K562 (cell line): ENCODE measurements at regions not wholly inside any gene's neighbourhood (a gene's known extent, or its start where the extent isn't known, plus 50 kb on each side); places are given as distances from the start of the nearest gene placed in this dataset.

Experiments used
- ATAC-seq: fragments of 200-7000 bp; cut with Tn5 transposase; 3 replicates; pipeline ENCODE4 v1.9.1; 2020; ENCODE audit warnings: moderate library complexity
- BruUV-seq: library from RNA; stranded (reverse); fragments of 400-500 nt; replicated peaks from 2 replicates; lab custom pipeline; 2021; lab: Mats Ljungman, UMichigan
- CTCF ChIA-PET: fragments of 300-600 bp; formaldehyde crosslinking; extraction: SDS; loops from one replicate; lab custom pipeline; 2021; ENCODE audit warnings: low intra/inter-chr PET ratio; lab: Yijun Ruan, JAX
- POLR2A ChIA-PET: fragments of 300-600, 350-650 bp; sonication (Branson Sonifier 250); formaldehyde crosslinking; extraction: SDS; loops from one replicate; lab custom pipeline; 2021; ENCODE audit warnings: antibody characterized with exemption, inconsistent platforms; lab: Yijun Ruan, JAX
- DNase-seq, 4 experiments: peaks; one replicate each; pipeline versions ENCODE4 v3.0.0 to v3.0.0-alpha.2; 2011 to 2018; ENCODE audit warnings: low spot score in 3 of 4, mixed read lengths in 3 of 4; ENCODE audit errors: extremely low read depth in 1 of 4
- FAIRE-seq: peaks from 2 replicates; lab custom pipeline; 2011; peaks lifted over from hg19 to GRCh38; lab: Jason Lieb, UNC
- H2AFZ ChIP-seq: 2 replicates; pipeline ENCODE4 v1.6.0; 2011; ENCODE audit warnings: low read depth, low read length, control low read depth, inconsistent platforms
- H3K27ac ChIP-seq: fragments of 200-600 bp; 3 replicates; pipeline ENCODE4 v1.8.0; 2011; ENCODE audit warnings: low read depth, mild to moderate bottlenecking, control low read depth, inconsistent platforms, low read length, moderate library complexity, mixed read lengths; ENCODE audit errors: extremely low read depth
- H3K27me3 ChIP-seq, 2 experiments: fragments of 300-600 bp in 1 of 2; 2 replicates in 1 of 2; 3 replicates in 1 of 2; pipeline versions ENCODE4 v1.6.0 to v1.8.0; 2011; ENCODE audit warnings: inconsistent platforms in 2 of 2, low read length in 2 of 2, mild to moderate bottlenecking in 1 of 2, mixed read lengths in 1 of 2, moderate library complexity in 1 of 2; ENCODE audit not compliant: control insufficient read depth in 2 of 2, insufficient read depth in 2 of 2
- H3K36me3 ChIP-seq: fragments of 300-600 bp; 3 replicates; pipeline ENCODE4 v1.8.0; 2011; ENCODE audit warnings: mild to moderate bottlenecking, low read length, inconsistent platforms; ENCODE audit not compliant: control insufficient read depth, insufficient read depth
- H3K4me1 ChIP-seq, 2 experiments: fragments of 200-600 bp in 1 of 2; replicated peaks in 1 of 2; 2 replicates in 1 of 2; 3 replicates in 1 of 2; pipeline versions ENCODE4 v1.5.1 to v1.8.0; 2011; ENCODE audit warnings: inconsistent platforms in 2 of 2, low read length in 2 of 2, mild to moderate bottlenecking in 1 of 2, mixed read lengths in 1 of 2, moderate library complexity in 1 of 2; ENCODE audit not compliant: control insufficient read depth in 2 of 2, insufficient read depth in 2 of 2
- H3K4me2 ChIP-seq: 2 replicates; pipeline ENCODE4 v1.6.1; 2011; ENCODE audit warnings: low read length, control low read depth, inconsistent platforms, mixed read lengths; ENCODE audit not compliant: insufficient read depth
- H3K4me3 ChIP-seq: fragments of 200-600 bp; sonication (generic), shearing (Covaris generic); 2 replicates; pipeline ENCODE4 v1.5.1; 2016; ENCODE audit warnings: control low read depth, inconsistent platforms
- H3K79me2 ChIP-seq: fragments of 200-600 bp; 3 replicates; pipeline ENCODE4 v1.8.0; 2011; ENCODE audit warnings: low read length, inconsistent platforms; ENCODE audit not compliant: control insufficient read depth, insufficient read depth
- H3K9ac ChIP-seq, 2 experiments: 2 replicates each; pipeline versions ENCODE4 v1.6.0 to v1.6.1; 2011; ENCODE audit warnings: low read depth in 2 of 2, low read length in 2 of 2, control low read depth in 1 of 2, inconsistent platforms in 1 of 2, mild to moderate bottlenecking in 1 of 2, mixed read lengths in 1 of 2; ENCODE audit not compliant: insufficient read depth in 1 of 2
- H3K9me1 ChIP-seq: one replicate; pipeline ENCODE4 v1.6.0; 2011; ENCODE audit warnings: inconsistent platforms, mild to moderate bottlenecking, low read length, moderate library complexity; ENCODE audit not compliant: control insufficient read depth, insufficient read depth
- H3K9me3 ChIP-seq: replicated peaks from 2 replicates; pipeline ENCODE4 v1.5.1; 2011; ENCODE audit warnings: low read depth, low read length, inconsistent platforms; ENCODE audit not compliant: control insufficient read depth, insufficient read depth
- H4K20me1 ChIP-seq: replicated peaks from 2 replicates; pipeline ENCODE4 v1.6.1; 2011; ENCODE audit warnings: low read length, inconsistent platforms, mixed read lengths; ENCODE audit not compliant: control insufficient read depth, insufficient read depth
- CAMTA2 ChIP-seq: fragments of 250-450 bp; sonication (Bioruptor Pico); conservative IDR thresholded peaks from 2 replicates; pipeline ENCODE4 v1.5.1; 2022
- CEBPB ChIP-seq: fragments of 450-650 bp; IDR thresholded peaks from 2 replicates; pipeline ENCODE4 v1.6.1; 2016; ENCODE audit warnings: missing genetic modification characterization, missing compliant biosample characterization
- CHD2 ChIP-seq: IDR thresholded peaks from 2 replicates; pipeline ENCODE4 v1.6.1; 2011; ENCODE audit warnings: low read depth, low read length
- CREB1 ChIP-seq, 2 experiments: sonication (generic) in 1 of 2; formaldehyde crosslinking in 1 of 2; IDR thresholded peaks; 2 replicates each; pipeline versions ENCODE4 v1.6.1 to v1.8.0; 2012 to 2022; ENCODE audit warnings: inconsistent platforms in 1 of 2, mild to moderate bottlenecking in 1 of 2, missing genetic modification reagents in 1 of 2, moderate library complexity in 1 of 2
- DPF2 ChIP-seq: fragments of 450-650 bp; IDR thresholded peaks from 2 replicates; pipeline ENCODE4 v1.6.1; 2016
- EP400 ChIP-seq: fragments of 450-650 bp; IDR thresholded peaks from 2 replicates; pipeline ENCODE4 v1.6.1; 2017; ENCODE audit warnings: antibody characterized with exemption, mild to moderate bottlenecking, moderate library complexity
- ETV6 ChIP-seq, 3 experiments: fragments of 150-350 bp in 1 of 3; sonication (generic) in 1 of 3; formaldehyde crosslinking in 1 of 3; IDR thresholded peaks; 2 replicates each; pipeline versions ENCODE4 v1.6.1 to v1.8.0; 2014 to 2022; ENCODE audit warnings: borderline replicate concordance in 2 of 3, low read depth in 2 of 3, antibody characterized with exemption in 1 of 3, low read length in 1 of 3, mild to moderate bottlenecking in 1 of 3, missing genetic modification reagents in 1 of 3
- KAT2B ChIP-seq: IDR thresholded peaks from one replicate; pipeline ENCODE4 v1.6.1; 2012; ENCODE audit warnings: low read depth, mild to moderate bottlenecking, control low read depth, inconsistent platforms, low read length, moderate library complexity
- NBN ChIP-seq: fragments of 450-650 bp; IDR thresholded peaks from 2 replicates; pipeline ENCODE4 v1.6.1; 2016; ENCODE audit warnings: low read depth, mild to moderate bottlenecking
- PHF20 ChIP-seq: fragments of 450-650 bp; IDR thresholded peaks from 2 replicates; pipeline ENCODE4 v1.6.1; 2018; ENCODE audit not compliant: partially characterized antibody
- PHTF2 ChIP-seq: fragments of 250-450 bp; sonication (Bioruptor Pico); IDR thresholded peaks from 2 replicates; pipeline ENCODE4 v1.5.0; 2021; ENCODE audit warnings: mild to moderate bottlenecking
- RFX7 ChIP-seq: fragments of 250-450 bp; sonication (Bioruptor Pico); IDR thresholded peaks from 2 replicates; pipeline ENCODE4 v1.5.1; 2021; ENCODE audit warnings: mild to moderate bottlenecking
- SETDB1 ChIP-seq: IDR thresholded peaks from one replicate; pipeline ENCODE4 v1.6.1; 2012; ENCODE audit warnings: low read length, control low read depth, inconsistent platforms
- ZFP36 ChIP-seq: fragments of 150-350 bp; IDR thresholded peaks from 2 replicates; pipeline ENCODE4 v1.6.1; 2018; ENCODE audit warnings: low read length, low read depth; ENCODE audit not compliant: partially characterized antibody
- WGBS: fragments of 100-300 bp; shearing (Covaris generic); methylation state at CpG from one replicate; pipeline ENCODE4 v1.1.6; 2016; ENCODE audit warnings: low coverage, mixed read lengths; ENCODE audit not compliant: insufficient coverage; ENCODE audit errors: missing lambda C conversion rate; 5-methylcytosine and 5-hydroxymethylcytosine counted together
- in situ Hi-C: fragments of 300-500 bp; cut with MboI; formaldehyde crosslinking; loops from 4 replicates; pipeline ENCODE4 v1.15.0; 2018; ENCODE audit warnings: inconsistent platforms, mixed read lengths
- intact Hi-C: fragments of 100-400 bp; cut with micrococcal nuclease; formaldehyde crosslinking; loops from 2 replicates; pipeline ENCODE4 v1.14.2; 2022
- TF ChIP-seq, protein P1 (sequence below): fragments of 450-650 bp; conservative IDR thresholded peaks from 2 replicates; pipeline ENCODE4 v1.6.1; 2016; ENCODE audit warnings: missing genetic modification characterization, low read depth, mild to moderate bottlenecking, missing compliant biosample characterization, moderate library complexity
- TF ChIP-seq, protein P2 (sequence below): fragments of 250-450 bp; sonication (Bioruptor Pico); IDR thresholded peaks from 2 replicates; pipeline ENCODE4 v1.4.0; 2020; ENCODE audit warnings: mild to moderate bottlenecking, moderate library complexity
- TF ChIP-seq, protein P3 (sequence below): fragments of 250-450 bp; sonication (Bioruptor Pico); IDR thresholded peaks from 2 replicates; pipeline ENCODE4 v1.4.0; 2020; ENCODE audit warnings: mild to moderate bottlenecking, moderate library complexity
- TF ChIP-seq, protein P4 (sequence below): sonication (generic); formaldehyde crosslinking; IDR thresholded peaks from 2 replicates; pipeline ENCODE4 v1.8.0; 2022; ENCODE audit warnings: missing genetic modification reagents, mild to moderate bottlenecking, moderate library complexity, borderline replicate concordance

DNA sequence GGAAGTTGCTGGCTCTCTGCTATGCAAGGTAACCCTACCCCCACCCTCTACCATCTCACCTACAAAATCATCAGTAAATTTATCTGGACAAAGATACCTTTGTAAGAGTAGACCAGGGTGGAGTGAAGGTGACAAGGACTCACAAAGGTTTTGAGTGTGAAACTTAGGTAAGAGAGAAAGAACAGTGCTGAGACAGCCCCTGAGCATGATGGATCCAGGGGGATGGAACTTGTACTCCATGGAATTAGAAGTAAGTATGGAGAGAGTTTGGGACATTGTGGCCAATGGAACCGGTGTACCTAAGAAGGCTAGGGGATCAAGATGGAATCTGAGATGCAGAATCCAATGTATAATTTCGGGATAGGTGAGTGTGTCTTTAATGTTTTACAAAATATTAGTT is 153.0 kb upstream of the NSMCE3 start:
- in situ Hi-C loops (no loop called here), intact Hi-C loops (no loop called here)
- Histone ChIP-seq H3K4me1 (no peaks in the 10 kb centered on the region), H3K9me1 (no peaks in the 10 kb centered on the region), H3K4me2 (no peak overlapping the region), H2AFZ (no peak overlapping the region), H3K4me3 (no peak overlapping the region), H3K27me3 (peaks cover 0 to 2% of the 10 kb centered on the region in 2 experiments; a peak in 3 of 5 replicates), H3K79me2 (no peaks in the 10 kb centered on the region), H3K36me3 (no peaks in the 10 kb centered on the region), H3K27ac (no peak overlapping the region), H4K20me1 (no peaks in the 10 kb centered on the region), H3K9me3 (no peaks in the 10 kb centered on the region), H3K9ac (no peak overlapping the region)
- ChIA-PET CTCF (no interaction called here), POLR2A (no interaction called here)
- no peak for FAIRE-seq
- BruUV-seq = no TSS peak
- ATAC-seq = no peak
- no peak for DNase-seq
- 5% methylated on average over 2 of the region's 2 CpGs for WGBS
- TF ChIP-seq RFX7 (CRISPR knock-in tag) = no peak
- TF ChIP-seq KAT2B = no peak
- no peak for TF ChIP-seq DPF2
- no peak for TF ChIP-seq ZFP36
- TF ChIP-seq, protein P1, sequence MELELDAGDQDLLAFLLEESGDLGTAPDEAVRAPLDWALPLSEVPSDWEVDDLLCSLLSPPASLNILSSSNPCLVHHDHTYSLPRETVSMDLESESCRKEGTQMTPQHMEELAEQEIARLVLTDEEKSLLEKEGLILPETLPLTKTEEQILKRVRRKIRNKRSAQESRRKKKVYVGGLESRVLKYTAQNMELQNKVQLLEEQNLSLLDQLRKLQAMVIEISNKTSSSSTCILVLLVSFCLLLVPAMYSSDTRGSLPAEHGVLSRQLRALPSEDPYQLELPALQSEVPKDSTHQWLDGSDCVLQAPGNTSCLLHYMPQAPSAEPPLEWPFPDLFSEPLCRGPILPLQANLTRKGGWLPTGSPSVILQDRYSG (tag) = no peak
- TF ChIP-seq CAMTA2 = no peak
- TF ChIP-seq, protein P2, sequence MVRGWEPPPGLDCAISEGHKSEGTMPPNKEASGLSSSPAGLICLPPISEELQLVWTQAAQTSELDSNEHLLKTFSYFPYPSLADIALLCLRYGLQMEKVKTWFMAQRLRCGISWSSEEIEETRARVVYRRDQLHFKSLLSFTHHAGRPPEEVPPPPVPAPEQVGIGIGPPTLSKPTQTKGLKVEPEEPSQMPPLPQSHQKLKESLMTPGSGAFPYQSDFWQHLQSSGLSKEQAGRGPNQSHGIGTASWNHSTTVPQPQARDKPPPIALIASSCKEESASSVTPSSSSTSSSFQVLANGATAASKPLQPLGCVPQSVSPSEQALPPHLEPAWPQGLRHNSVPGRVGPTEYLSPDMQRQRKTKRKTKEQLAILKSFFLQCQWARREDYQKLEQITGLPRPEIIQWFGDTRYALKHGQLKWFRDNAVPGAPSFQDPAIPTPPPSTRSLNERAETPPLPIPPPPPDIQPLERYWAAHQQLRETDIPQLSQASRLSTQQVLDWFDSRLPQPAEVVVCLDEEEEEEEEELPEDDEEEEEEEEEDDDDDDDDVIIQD (CRISPR knock-in tag) = no peak
- TF ChIP-seq CREB1 (IDR thresholded peaks at IDR 0.05) = no peak
- TF ChIP-seq CREB1 (CRISPR knock-in tag; IDR thresholded peaks at IDR 0.05) = no peak
- no peak for TF ChIP-seq NBN
- TF ChIP-seq PHF20 = no peak
- no peak for TF ChIP-seq CHD2
- TF ChIP-seq, protein P3, sequence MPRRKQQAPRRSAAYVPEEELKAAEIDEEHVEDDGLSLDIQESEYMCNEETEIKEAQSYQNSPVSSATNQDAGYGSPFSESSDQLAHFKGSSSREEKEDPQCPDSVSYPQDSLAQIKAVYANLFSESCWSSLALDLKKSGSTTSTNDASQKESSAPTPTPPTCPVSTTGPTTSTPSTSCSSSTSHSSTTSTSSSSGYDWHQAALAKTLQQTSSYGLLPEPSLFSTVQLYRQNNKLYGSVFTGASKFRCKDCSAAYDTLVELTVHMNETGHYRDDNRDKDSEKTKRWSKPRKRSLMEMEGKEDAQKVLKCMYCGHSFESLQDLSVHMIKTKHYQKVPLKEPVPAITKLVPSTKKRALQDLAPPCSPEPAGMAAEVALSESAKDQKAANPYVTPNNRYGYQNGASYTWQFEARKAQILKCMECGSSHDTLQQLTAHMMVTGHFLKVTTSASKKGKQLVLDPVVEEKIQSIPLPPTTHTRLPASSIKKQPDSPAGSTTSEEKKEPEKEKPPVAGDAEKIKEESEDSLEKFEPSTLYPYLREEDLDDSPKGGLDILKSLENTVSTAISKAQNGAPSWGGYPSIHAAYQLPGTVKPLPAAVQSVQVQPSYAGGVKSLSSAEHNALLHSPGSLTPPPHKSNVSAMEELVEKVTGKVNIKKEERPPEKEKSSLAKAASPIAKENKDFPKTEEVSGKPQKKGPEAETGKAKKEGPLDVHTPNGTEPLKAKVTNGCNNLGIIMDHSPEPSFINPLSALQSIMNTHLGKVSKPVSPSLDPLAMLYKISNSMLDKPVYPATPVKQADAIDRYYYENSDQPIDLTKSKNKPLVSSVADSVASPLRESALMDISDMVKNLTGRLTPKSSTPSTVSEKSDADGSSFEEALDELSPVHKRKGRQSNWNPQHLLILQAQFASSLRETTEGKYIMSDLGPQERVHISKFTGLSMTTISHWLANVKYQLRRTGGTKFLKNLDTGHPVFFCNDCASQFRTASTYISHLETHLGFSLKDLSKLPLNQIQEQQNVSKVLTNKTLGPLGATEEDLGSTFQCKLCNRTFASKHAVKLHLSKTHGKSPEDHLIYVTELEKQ (CRISPR knock-in tag) = no peak
- TF ChIP-seq, protein P4, sequence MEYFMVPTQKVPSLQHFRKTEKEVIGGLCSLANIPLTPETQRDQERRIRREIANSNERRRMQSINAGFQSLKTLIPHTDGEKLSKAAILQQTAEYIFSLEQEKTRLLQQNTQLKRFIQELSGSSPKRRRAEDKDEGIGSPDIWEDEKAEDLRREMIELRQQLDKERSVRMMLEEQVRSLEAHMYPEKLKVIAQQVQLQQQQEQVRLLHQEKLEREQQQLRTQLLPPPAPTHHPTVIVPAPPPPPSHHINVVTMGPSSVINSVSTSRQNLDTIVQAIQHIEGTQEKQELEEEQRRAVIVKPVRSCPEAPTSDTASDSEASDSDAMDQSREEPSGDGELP (CRISPR knock-in tag) = no peak
- TF ChIP-seq PHTF2 = no peak
- TF ChIP-seq EP400 = no peak
- no peak for TF ChIP-seq CEBPB (tag)
- TF ChIP-seq ETV6 (IDR thresholded peaks at IDR 0.05; ENCODE audit: borderline replicate concordance in 1 of 2, low read depth in 2 of 2, low read length in 1 of 2) = no peak
- no peak for TF ChIP-seq ETV6 (CRISPR knock-in tag; IDR thresholded peaks at IDR 0.05; ENCODE audit: borderline replicate concordance)
- TF ChIP-seq SETDB1 = no peak
